Activated CD4-positive, alpha-beta T cell treated with anti-CD3 and anti-CD28 coated beads, Interleukin-2, amount 10 ng/mL, durations not matched to agents 7 days and 5 days (primary cell): ENCODE measurements at regions not wholly inside any gene's neighbourhood (a gene's known extent, or its start where the extent isn't known, plus 50 kb on each side); places are given as distances from the start of the nearest gene placed in this dataset.

Source experiments
- CTCF ChIA-PET: fragments of 350-600 bp; sonication (Branson Sonifier 250); formaldehyde crosslinking; loops from one replicate; lab custom pipeline; 2021; ENCODE audit warnings: antibody characterized with exemption; lab: Charles Lee
- POLR2A ChIA-PET: fragments of 350-600 bp; sonication (Branson Sonifier 250); formaldehyde crosslinking; loops from one replicate; lab custom pipeline; 2021; ENCODE audit warnings: antibody characterized with exemption; lab: Charles Lee
- DNase-seq: peaks from one replicate; pipeline ENCODE4 v3.0.0-alpha.2; 2020
- H3K27ac Mint-ChIP-seq: one replicate; pipeline ENCODE4 v1.8.0; 2021; ENCODE audit warnings: mild to moderate bottlenecking, moderate library complexity, mixed read lengths
- H3K27me3 Mint-ChIP-seq: one replicate; pipeline ENCODE4 v1.8.0; 2021; ENCODE audit warnings: mixed read lengths
- H3K36me3 Mint-ChIP-seq: one replicate; pipeline ENCODE4 v1.8.0; 2021; ENCODE audit warnings: low read depth, mixed read lengths
- H3K4me1 Mint-ChIP-seq: one replicate; pipeline ENCODE4 v1.8.0; 2021; ENCODE audit warnings: mixed read lengths
- H3K4me3 Mint-ChIP-seq: one replicate; pipeline ENCODE4 v1.8.0; 2021; ENCODE audit warnings: mild to moderate bottlenecking, moderate library complexity, mixed read lengths
- H3K9me3 Mint-ChIP-seq: one replicate; pipeline ENCODE4 v1.8.0; 2021; ENCODE audit warnings: mixed read lengths

- POLR2A ChIA-PET: no interaction called here
- CTCF ChIA-PET: no interaction called here
- H3K36me3 Mint-ChIP-seq: no peaks in the 10 kb centered on the region
- H3K4me1 Mint-ChIP-seq: no peaks in the 10 kb centered on the region
- no peaks in the 10 kb centered on the region for H3K9me3 Mint-ChIP-seq
- no peak overlapping the region for H3K27ac Mint-ChIP-seq
- no peak overlapping the region for H3K4me3 Mint-ChIP-seq
- no peak for DNase-seq
- H3K27me3 Mint-ChIP-seq: peaks cover 2% of the 10 kb centered on the region
Measured at GRCh38 chr15:29343229-29343628, 73.6 kb upstream of the NSMCE3 start.

DNA sequence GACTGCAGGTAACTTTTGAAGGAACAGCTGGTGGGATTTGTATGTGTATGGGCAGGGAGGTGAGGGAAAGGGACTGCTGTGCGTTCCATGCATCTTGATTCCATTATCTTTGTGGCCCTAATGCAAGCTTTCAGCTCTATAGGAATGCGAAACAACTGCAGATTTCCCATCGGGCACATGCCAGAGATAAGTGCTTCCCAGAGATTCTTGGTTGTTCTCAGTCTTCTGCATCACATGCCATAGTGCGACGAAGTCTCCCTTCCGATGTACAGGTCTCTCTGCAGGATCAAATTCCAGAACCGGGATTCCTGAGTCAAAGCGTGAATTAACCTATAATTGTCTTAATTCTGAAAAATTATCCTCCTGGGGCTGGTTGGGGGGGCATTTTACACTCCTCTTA, 72.6 kb upstream of the NSMCE3 start:
- no peak overlapping the region for H3K4me3 Mint-ChIP-seq
- POLR2A ChIA-PET: no interaction called here

GRCh38 chr15:29337156-29337959, 67.7 kb upstream of the NSMCE3 start:
- H3K27me3 Mint-ChIP-seq: peaks cover 3% of the 10 kb centered on the region
- no peaks in the 10 kb centered on the region for H3K4me1 Mint-ChIP-seq
- no peak overlapping the region for H3K27ac Mint-ChIP-seq
- H3K36me3 Mint-ChIP-seq: no peaks in the 10 kb centered on the region
- DNase-seq: no peak
- POLR2A ChIA-PET: no interaction called here
- no peaks in the 10 kb centered on the region for H3K9me3 Mint-ChIP-seq
- CTCF ChIA-PET: interaction anchor here (0.5 kb wide), 1 partner anchor 738 kb away, joined by 3 read pairs; no protein-coding TSS in a partner anchor
- H3K4me3 Mint-ChIP-seq: no peak overlapping the region

More for the DNA sequence above, 72.6 kb upstream of the NSMCE3 start:
- CTCF ChIA-PET: interaction anchor here (0.7 kb wide), 1 partner anchor 1058 kb away, joined by 3 read pairs; no protein-coding TSS in a partner anchor
- H3K9me3 Mint-ChIP-seq: no peaks in the 10 kb centered on the region
- H3K36me3 Mint-ChIP-seq: no peaks in the 10 kb centered on the region
- no peaks in the 10 kb centered on the region for H3K4me1 Mint-ChIP-seq
- DNase-seq: no peak
- no peak overlapping the region for H3K27ac Mint-ChIP-seq
- H3K27me3 Mint-ChIP-seq: peaks cover 3% of the 10 kb centered on the region

DNA sequence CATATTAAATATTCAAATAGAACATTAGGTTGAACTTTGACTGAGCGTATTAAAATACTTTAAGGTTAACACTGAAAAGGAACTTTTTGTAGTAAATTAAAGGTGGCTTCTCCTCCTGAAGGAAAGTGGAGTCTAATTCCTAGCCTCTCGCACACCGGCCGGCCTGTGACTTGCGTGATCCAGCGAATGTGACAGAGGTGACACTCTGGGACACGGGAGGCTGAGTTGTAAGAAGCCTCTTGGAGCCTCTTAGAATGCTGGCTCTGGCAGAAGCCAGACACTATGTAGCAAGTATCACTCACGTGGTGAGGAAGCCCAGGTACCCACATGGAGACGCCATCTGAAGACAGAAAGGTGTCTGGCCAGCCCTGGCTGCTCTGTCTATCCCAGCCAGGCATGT, 64.9 kb upstream of the NSMCE3 start:
- Mint-ChIP-seq H3K27ac (no peak overlapping the region), H3K9me3 (no peaks in the 10 kb centered on the region), H3K27me3 (peaks cover 2% of the 10 kb centered on the region), H3K36me3 (no peaks in the 10 kb centered on the region), H3K4me1 (no peaks in the 10 kb centered on the region), H3K4me3 (no peak overlapping the region)
- DNase-seq: no peak
- ChIA-PET CTCF (no interaction called here), POLR2A (no interaction called here)

DNA sequence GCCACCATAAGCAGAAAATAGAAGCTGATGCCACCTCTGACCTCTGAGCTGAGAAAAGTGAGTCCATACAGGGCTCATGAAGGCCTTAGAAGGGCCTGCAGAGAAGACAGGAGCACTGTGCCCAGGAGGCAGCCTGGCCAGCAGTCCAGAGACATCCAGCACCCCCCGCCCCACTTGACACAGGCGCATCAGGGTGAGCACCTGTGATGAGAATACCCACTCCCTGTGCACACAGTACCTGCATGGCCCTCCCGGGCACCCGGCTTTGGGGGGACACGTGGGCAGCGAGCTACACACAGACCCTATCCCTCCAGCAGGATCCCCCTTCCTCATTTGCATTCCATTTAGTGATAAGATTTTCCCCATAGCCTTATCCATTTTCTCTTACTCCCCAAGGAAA, 63.6 kb upstream of the NSMCE3 start:
- no peaks in the 10 kb centered on the region for H3K4me1 Mint-ChIP-seq
- H3K27me3 Mint-ChIP-seq: peaks cover 2% of the 10 kb centered on the region
- POLR2A ChIA-PET: no interaction called here
- H3K9me3 Mint-ChIP-seq: no peaks in the 10 kb centered on the region
- H3K27ac Mint-ChIP-seq: no peak overlapping the region
- H3K4me3 Mint-ChIP-seq: no peak overlapping the region
- H3K36me3 Mint-ChIP-seq: no peaks in the 10 kb centered on the region
- no peak for DNase-seq
- CTCF ChIA-PET: no interaction called here

GRCh38 chr15:29331669-29332068, 62.0 kb upstream of the NSMCE3 start:
- Mint-ChIP-seq H3K4me1 (no peaks in the 10 kb centered on the region), H3K36me3 (no peaks in the 10 kb centered on the region), H3K27ac (no peak overlapping the region), H3K4me3 (no peak overlapping the region), H3K27me3 (peaks cover under 1% of the 10 kb centered on the region), H3K9me3 (no peaks in the 10 kb centered on the region)
- no peak for DNase-seq
- ChIA-PET POLR2A (no interaction called here), CTCF (no interaction called here)

DNA sequence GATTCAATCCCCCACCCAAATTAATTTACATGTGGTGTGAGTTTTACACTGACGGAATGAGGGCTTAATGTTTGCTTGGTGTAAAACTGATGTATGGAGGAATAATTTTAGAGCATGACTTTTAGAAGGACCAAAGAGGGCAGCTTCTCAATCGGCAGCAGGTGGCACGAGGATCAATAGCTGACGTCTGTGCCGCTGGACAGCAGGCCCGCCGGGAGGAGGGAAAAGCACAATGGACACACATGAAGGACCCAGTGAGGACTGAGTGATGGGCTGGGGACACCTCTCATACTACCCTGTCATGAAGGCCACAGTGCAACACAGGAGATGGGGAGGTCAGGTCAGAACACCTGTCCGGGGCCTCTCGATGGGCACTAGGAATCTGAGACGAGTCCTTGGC, 61.4 kb upstream of the NSMCE3 start:
- no peaks in the 10 kb centered on the region for H3K36me3 Mint-ChIP-seq
- H3K4me1 Mint-ChIP-seq: no peaks in the 10 kb centered on the region
- no peak for DNase-seq
- H3K4me3 Mint-ChIP-seq: no peak overlapping the region
- no peak overlapping the region for H3K27ac Mint-ChIP-seq
- CTCF ChIA-PET: no interaction called here
- peaks cover 2% of the 10 kb centered on the region for H3K9me3 Mint-ChIP-seq
- H3K27me3 Mint-ChIP-seq: peaks cover 6% of the 10 kb centered on the region
- POLR2A ChIA-PET: no interaction called here

DNA sequence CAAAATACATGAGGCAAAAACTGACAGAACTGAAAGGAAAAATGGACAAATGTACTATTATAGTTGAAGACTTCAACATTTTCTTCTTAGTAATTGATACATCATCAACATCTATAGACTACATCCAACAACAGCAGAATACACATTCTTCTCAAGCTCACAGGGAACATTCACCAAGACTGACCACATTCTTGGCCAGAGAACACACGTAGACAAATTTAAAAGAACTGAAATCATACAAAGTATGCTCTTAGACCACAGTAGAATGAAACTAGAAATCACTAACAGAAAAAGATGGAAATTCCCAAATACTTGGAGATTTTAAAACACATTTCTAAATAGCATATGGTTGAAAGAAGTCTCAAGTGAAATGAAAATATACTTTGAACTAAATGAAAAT, 55.1 kb upstream of the NSMCE3 start:
- Mint-ChIP-seq H3K4me3 (no peak overlapping the region), H3K9me3 (peaks cover 10% of the 10 kb centered on the region), H3K36me3 (no peaks in the 10 kb centered on the region), H3K27ac (no peak overlapping the region), H3K27me3 (peaks cover 19% of the 10 kb centered on the region), H3K4me1 (no peaks in the 10 kb centered on the region)
- CTCF ChIA-PET: no interaction called here
- POLR2A ChIA-PET: no interaction called here
- no peak for DNase-seq

- Mint-ChIP-seq H3K4me1 (no peaks in the 10 kb centered on the region), H3K27me3 (peaks cover 19% of the 10 kb centered on the region), H3K4me3 (no peak overlapping the region), H3K27ac (no peak overlapping the region), H3K36me3 (no peaks in the 10 kb centered on the region), H3K9me3 (peaks cover 10% of the 10 kb centered on the region)
- no peak for DNase-seq
- ChIA-PET POLR2A (no interaction called here), CTCF (no interaction called here)
Measured at GRCh38 chr15:29323557-29323956, 53.9 kb upstream of the NSMCE3 start.

GRCh38 chr15:29322415-29322814, 52.8 kb upstream of the NSMCE3 start:
- peaks cover 19% of the 10 kb centered on the region for H3K27me3 Mint-ChIP-seq
- H3K27ac Mint-ChIP-seq: no peak overlapping the region
- no peaks in the 10 kb centered on the region for H3K36me3 Mint-ChIP-seq
- H3K4me1 Mint-ChIP-seq: no peaks in the 10 kb centered on the region
- H3K9me3 Mint-ChIP-seq: peaks cover 10% of the 10 kb centered on the region
- ChIA-PET POLR2A (no interaction called here), CTCF (no interaction called here)
- H3K4me3 Mint-ChIP-seq: no peak overlapping the region
- no peak for DNase-seq

DNA sequence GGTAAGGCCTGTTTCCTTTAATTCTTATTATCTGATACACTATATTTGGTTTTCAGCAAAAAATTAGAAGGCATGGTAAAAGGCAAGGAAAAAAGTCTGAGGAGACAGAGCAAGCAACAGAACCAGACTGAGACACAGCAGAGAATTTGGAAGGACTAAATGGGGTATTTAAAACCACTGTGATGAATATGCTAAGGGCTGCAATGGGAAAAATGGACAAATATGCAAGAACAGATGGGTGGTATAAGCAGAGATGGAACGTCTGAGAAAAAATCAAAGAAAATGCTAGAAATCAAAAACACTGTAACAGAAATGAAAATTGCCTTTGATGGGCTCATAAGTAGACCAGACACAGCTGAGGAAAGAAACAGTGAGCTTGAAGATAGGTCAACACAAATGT, 50.8 kb upstream of the NSMCE3 start:
- no peak for DNase-seq
- POLR2A ChIA-PET: no interaction called here
- Mint-ChIP-seq H3K27ac (no peak overlapping the region), H3K4me1 (no peaks in the 10 kb centered on the region), H3K4me3 (no peak overlapping the region), H3K9me3 (peaks cover 2% of the 10 kb centered on the region), H3K27me3 (peaks cover 8% of the 10 kb centered on the region), H3K36me3 (no peaks in the 10 kb centered on the region)
- CTCF ChIA-PET: no interaction called here

GRCh38 chr15:29319823-29320222, 50.2 kb upstream of the NSMCE3 start:
- CTCF ChIA-PET: no interaction called here
- Mint-ChIP-seq H3K4me3 (no peak overlapping the region), H3K4me1 (no peaks in the 10 kb centered on the region), H3K27ac (peak overlapping the region; percentile 37), H3K36me3 (no peaks in the 10 kb centered on the region), H3K27me3 (peaks cover 8% of the 10 kb centered on the region), H3K9me3 (peaks cover 2% of the 10 kb centered on the region)
- POLR2A ChIA-PET: no interaction called here
- DNase-seq: no peak
